GM18502 (cell line): ENCODE measurements at regions not wholly inside any gene's neighbourhood (a gene's known extent, or its start where the extent isn't known, plus 50 kb on each side); places are given as distances from the start of the nearest gene placed in this dataset.
"Not testable (repeated sequence)": the region's sequence is repeated elsewhere in the genome, so short reads cannot be mapped to it uniquely, and the experiment has no call there.

Source experiments
- ATAC-seq: cut with Tn5 transposase; IDR thresholded peaks from one replicate; pipeline ENCODE4 v1.9.1; 2021; ENCODE audit warnings: mild to moderate bottlenecking; ENCODE audit not compliant: unreplicated experiment, poor library complexity

GRCh38 chr11:45414088-45414487 is 127.9 kb upstream of the SYT13 start:
- no peak for ATAC-seq

- no peak for ATAC-seq
These were observed 127.2 kb upstream of the SYT13 start for GRCh38 chr11:45413156-45413858.

- no peak for ATAC-seq
These were observed 126.4 kb upstream of the SYT13 start for GRCh38 chr11:45412521-45412920.

GRCh38 chr11:45412051-45412471 is 125.9 kb upstream of the SYT13 start:
- no peak for ATAC-seq

GRCh38 chr11:45411228-45411946 is 125.2 kb upstream of the SYT13 start:
- ATAC-seq = no peak

GRCh38 chr11:45410391-45411227 is 124.5 kb upstream of the SYT13 start:
- ATAC-seq = no peak

- no peak for ATAC-seq
These were observed 123.4 kb upstream of the SYT13 start for GRCh38 chr11:45409587-45409986.

GRCh38 chr11:45407226-45407625 is 121.1 kb upstream of the SYT13 start:
- ATAC-seq = no peak

GRCh38 chr11:45405916-45406670 is 120.0 kb upstream of the SYT13 start:
- ATAC-seq = no peak

GRCh38 chr11:45403521-45403920 is 117.4 kb upstream of the SYT13 start:
- ATAC-seq = not testable (repeated sequence)

- no peak for ATAC-seq
These were observed 116.0 kb upstream of the SYT13 start for GRCh38 chr11:45402049-45402630.

GRCh38 chr11:45400591-45400990 is 114.5 kb upstream of the SYT13 start:
- ATAC-seq = no peak

- no peak for ATAC-seq
These were observed 113.0 kb upstream of the SYT13 start for GRCh38 chr11:45399166-45399565.

GRCh38 chr11:45398325-45398724 is 112.2 kb upstream of the SYT13 start:
- ATAC-seq = no peak

GRCh38 chr11:45396394-45396793 is 110.3 kb upstream of the SYT13 start:
- ATAC-seq = no peak

- ATAC-seq = no peak
These were observed 109.8 kb upstream of the SYT13 start for GRCh38 chr11:45395947-45396346.

- no peak for ATAC-seq
These were observed 109.3 kb upstream of the SYT13 start for GRCh38 chr11:45395421-45395820.

GRCh38 chr11:45394294-45395085 is 108.3 kb upstream of the SYT13 start:
- ATAC-seq = no peak

- no peak for ATAC-seq
These were observed 107.7 kb upstream of the SYT13 start for GRCh38 chr11:45393826-45394225.
